ENCODE measurements at regions not wholly inside any gene's neighbourhood (a gene's known extent, or its start where the extent isn't known, plus 50 kb on each side); places are given as distances from the start of the nearest gene placed in this dataset.

- no peaks in the 10 kb centered on the region for H3K36me3 ChIP-seq (ENCODE audit: control insufficient read depth, insufficient read depth, low read length)
- FAIRE-seq = no peak
- no peak overlapping the region for H3K4me3 ChIP-seq (ENCODE audit: low read depth, low read length)
- DNase-seq (ENCODE audit: low read depth) = no peak
- no peak for TF ChIP-seq CTCF (IDR thresholded peaks at IDR 0.05; ENCODE audit: insufficient read depth, low read length, severe bottlenecking)
- no peaks in the 10 kb centered on the region for H3K27me3 ChIP-seq (ENCODE audit: control insufficient read depth, insufficient read depth, low read length)
These were observed 85.2 kb downstream of the POLR1F start for GRCh38 chr7:19623676-19624075.

GRCh38 chr7:19621740-19622139, 87.1 kb downstream of the POLR1F start:
- H3K27me3 ChIP-seq (ENCODE audit: control insufficient read depth, insufficient read depth, low read length) = no peaks in the 10 kb centered on the region
- no peak for TF ChIP-seq CTCF (IDR thresholded peaks at IDR 0.05; ENCODE audit: insufficient read depth, low read length, severe bottlenecking)
- no peak for FAIRE-seq
- no peaks in the 10 kb centered on the region for H3K36me3 ChIP-seq (ENCODE audit: control insufficient read depth, insufficient read depth, low read length)
- H3K4me3 ChIP-seq (ENCODE audit: low read depth, low read length) = no peak overlapping the region
- DNase-seq (ENCODE audit: low read depth) = peak; percentile 10

- no peak for TF ChIP-seq CTCF (IDR thresholded peaks at IDR 0.05; ENCODE audit: insufficient read depth, low read length, severe bottlenecking)
- DNase-seq (ENCODE audit: low read depth) (no peak), FAIRE-seq (no peak)
- H3K36me3 ChIP-seq (ENCODE audit: control insufficient read depth, insufficient read depth, low read length) = no peaks in the 10 kb centered on the region
- no peak overlapping the region for H3K4me3 ChIP-seq (ENCODE audit: low read depth, low read length)
- no peaks in the 10 kb centered on the region for H3K27me3 ChIP-seq (ENCODE audit: control insufficient read depth, insufficient read depth, low read length)
These were observed 88.4 kb downstream of the POLR1F start for GRCh38 chr7:19620470-19620869.

- DNase-seq (ENCODE audit: low read depth) = no peak
- H3K4me3 ChIP-seq (ENCODE audit: low read depth, low read length) = no peak overlapping the region
- FAIRE-seq = no peak
These were observed 89.7 kb downstream of the POLR1F start for GRCh38 chr7:19619122-19619521.

GRCh38 chr7:19617901-19618300, 90.9 kb downstream of the POLR1F start:
- Histone ChIP-seq H3K27me3 (ENCODE audit: control insufficient read depth, insufficient read depth, low read length) (no peaks in the 10 kb centered on the region), H3K36me3 (ENCODE audit: control insufficient read depth, insufficient read depth, low read length) (no peaks in the 10 kb centered on the region), H3K4me3 (ENCODE audit: low read depth, low read length) (no peak overlapping the region)
- no peak for DNase-seq (ENCODE audit: low read depth)
- TF ChIP-seq CTCF (IDR thresholded peaks at IDR 0.05; ENCODE audit: insufficient read depth, low read length, severe bottlenecking) = no peak
- no peak for FAIRE-seq

More at GRCh38 chr7:19619122-19619521, 89.7 kb downstream of the POLR1F start:
- H3K27me3 ChIP-seq (ENCODE audit: control insufficient read depth, insufficient read depth, low read length) = no peaks in the 10 kb centered on the region
- no peaks in the 10 kb centered on the region for H3K36me3 ChIP-seq (ENCODE audit: control insufficient read depth, insufficient read depth, low read length)
- no peak for TF ChIP-seq CTCF (IDR thresholded peaks at IDR 0.05; ENCODE audit: insufficient read depth, low read length, severe bottlenecking)

- no peak for DNase-seq (ENCODE audit: low read depth)
- FAIRE-seq = no peak
- TF ChIP-seq CTCF (IDR thresholded peaks at IDR 0.05; ENCODE audit: insufficient read depth, low read length, severe bottlenecking) = no peak
These were observed 98.5 kb downstream of the POLR1F start for GRCh38 chr7:19610194-19610943.

More at GRCh38 chr7:19610194-19610943, 98.5 kb downstream of the POLR1F start:
- H3K4me3 ChIP-seq (ENCODE audit: low read depth, low read length) = no peak overlapping the region
- H3K27me3 ChIP-seq (ENCODE audit: control insufficient read depth, insufficient read depth, low read length) = no peaks in the 10 kb centered on the region
- no peaks in the 10 kb centered on the region for H3K36me3 ChIP-seq (ENCODE audit: control insufficient read depth, insufficient read depth, low read length)
